Ectodermal cell (in vitro differentiated cells): ENCODE measurements at regions not wholly inside any gene's neighbourhood (a gene's known extent, or its start where the extent isn't known, plus 50 kb on each side); places are given as distances from the start of the nearest gene placed in this dataset.
"Not testable (repeated sequence)": the region's sequence is repeated elsewhere in the genome, so short reads cannot be mapped to it uniquely, and the experiment has no call there.

ENCODE experiments used
- H3K27ac ChIP-seq: 2 replicates; pipeline ENCODE4 v1.7.0; 2013; ENCODE audit warnings: mild to moderate bottlenecking, low read depth, low read length; ENCODE audit not compliant: insufficient read depth, poor library complexity, severe bottlenecking
- H3K27me3 ChIP-seq: 2 replicates; pipeline ENCODE4 v1.7.0; 2013; ENCODE audit warnings: mild to moderate bottlenecking, low read length; ENCODE audit not compliant: insufficient read depth, control insufficient read depth, poor library complexity, severe bottlenecking
- H3K36me3 ChIP-seq: one replicate; pipeline ENCODE4 v1.7.0; 2013; ENCODE audit warnings: low read length; ENCODE audit not compliant: control insufficient read depth, insufficient read depth
- H3K4me1 ChIP-seq: one replicate; pipeline ENCODE4 v1.7.0; 2013; ENCODE audit warnings: low read length; ENCODE audit not compliant: control insufficient read depth, insufficient read depth
- H3K4me3 ChIP-seq: 2 replicates; pipeline ENCODE4 v1.7.0; 2013; ENCODE audit warnings: low read depth, low read length, control low read depth; ENCODE audit not compliant: insufficient read depth
- H3K9me3 ChIP-seq: 2 replicates; pipeline ENCODE4 v1.7.0; 2013; ENCODE audit warnings: mild to moderate bottlenecking, low read length, moderate library complexity; ENCODE audit not compliant: control insufficient read depth
- WGBS, 2 experiments: methylation state at CpG; one replicate each; pipeline ENCODE4 v1.1.7; 2013; ENCODE audit warnings: missing lambda C conversion rate in 2 of 2; 5-methylcytosine and 5-hydroxymethylcytosine counted together

GRCh38 chr5:67544942-67545341 lies 348.3 kb upstream of the CD180 start:
- H3K27me3 ChIP-seq, H3K27ac ChIP-seq, H3K36me3 ChIP-seq, H3K4me3 ChIP-seq, H3K4me1 ChIP-seq, H3K9me3 ChIP-seq: not testable (repeated sequence)

GRCh38 chr5:67543720-67544270 lies 347.2 kb upstream of the CD180 start:
- Histone ChIP-seq H3K27ac (no peak overlapping the region), H3K36me3 (no peaks in the 10 kb centered on the region), H3K27me3 (no peaks in the 10 kb centered on the region), H3K4me3 (no peak overlapping the region), H3K9me3 (no peaks in the 10 kb centered on the region), H3K4me1 (no peaks in the 10 kb centered on the region)
- WGBS, 2 experiments: 83 to 86% methylated on average over 5 of the region's 5 CpGs

- H3K4me3 ChIP-seq: no peak overlapping the region
- H3K4me1 ChIP-seq: no peaks in the 10 kb centered on the region
- H3K27me3 ChIP-seq: no peaks in the 10 kb centered on the region
- WGBS, 2 experiments: 78 to 90% methylated on average over 3 of the region's 3 CpGs
- H3K36me3 ChIP-seq: no peaks in the 10 kb centered on the region
- no peak overlapping the region for H3K27ac ChIP-seq
- no peaks in the 10 kb centered on the region for H3K9me3 ChIP-seq
These were observed 345.9 kb upstream of the CD180 start for GRCh38 chr5:67542479-67542878.

GRCh38 chr5:67541875-67542274 lies 345.3 kb upstream of the CD180 start:
- H3K4me1 ChIP-seq: no peaks in the 10 kb centered on the region
- 100% methylated on average over 1 of the region's 1 CpG for WGBS, 2 experiments
- no peaks in the 10 kb centered on the region for H3K9me3 ChIP-seq
- H3K4me3 ChIP-seq: no peak overlapping the region
- no peaks in the 10 kb centered on the region for H3K36me3 ChIP-seq
- H3K27ac ChIP-seq: no peak overlapping the region
- H3K27me3 ChIP-seq: no peaks in the 10 kb centered on the region

- no peaks in the 10 kb centered on the region for H3K36me3 ChIP-seq
- no peaks in the 10 kb centered on the region for H3K9me3 ChIP-seq
- H3K27ac ChIP-seq: no peak overlapping the region
- H3K4me3 ChIP-seq: no peak overlapping the region
- no peaks in the 10 kb centered on the region for H3K27me3 ChIP-seq
- H3K4me1 ChIP-seq: no peaks in the 10 kb centered on the region
- 90 to 100% methylated on average over 2 of the region's 2 CpGs for WGBS, 2 experiments
These were observed 342.4 kb upstream of the CD180 start for GRCh38 chr5:67538855-67539506.

- 94% methylated on average over 5 of the region's 5 CpGs for WGBS, 2 experiments
- no peak overlapping the region for H3K27ac ChIP-seq
- no peaks in the 10 kb centered on the region for H3K9me3 ChIP-seq
- no peak overlapping the region for H3K4me3 ChIP-seq
- H3K36me3 ChIP-seq: no peaks in the 10 kb centered on the region
- H3K27me3 ChIP-seq: no peaks in the 10 kb centered on the region
- no peaks in the 10 kb centered on the region for H3K4me1 ChIP-seq
These were observed 341.0 kb upstream of the CD180 start for GRCh38 chr5:67537439-67538148.

- H3K9me3 ChIP-seq: no peaks in the 10 kb centered on the region
- H3K4me3 ChIP-seq: no peak overlapping the region
- no peaks in the 10 kb centered on the region for H3K36me3 ChIP-seq
- no peaks in the 10 kb centered on the region for H3K4me1 ChIP-seq
- H3K27me3 ChIP-seq: no peaks in the 10 kb centered on the region
- 97 to 99% methylated on average over 3 of the region's 3 CpGs for WGBS, 2 experiments
- no peak overlapping the region for H3K27ac ChIP-seq
These were observed 340.3 kb upstream of the CD180 start for GRCh38 chr5:67536866-67537265.

- Histone ChIP-seq H3K27me3 (no peaks in the 10 kb centered on the region), H3K27ac (no peak overlapping the region), H3K4me3 (no peak overlapping the region), H3K4me1 (no peaks in the 10 kb centered on the region), H3K36me3 (no peaks in the 10 kb centered on the region), H3K9me3 (peaks cover 3% of the 10 kb centered on the region)
- WGBS, 2 experiments: 87 to 90% methylated on average over 5 to 6 of the region's 6 CpGs
These were observed 334.1 kb upstream of the CD180 start for GRCh38 chr5:67530609-67531255.

- H3K27ac ChIP-seq: no peak overlapping the region
- WGBS, 2 experiments: 91 to 96% methylated on average over 3 of the region's 3 CpGs
- H3K4me3 ChIP-seq: no peak overlapping the region
- H3K36me3 ChIP-seq: no peaks in the 10 kb centered on the region
- H3K9me3 ChIP-seq: peaks cover 3% of the 10 kb centered on the region
- no peaks in the 10 kb centered on the region for H3K27me3 ChIP-seq
- H3K4me1 ChIP-seq: no peaks in the 10 kb centered on the region
These were observed 332.4 kb upstream of the CD180 start for GRCh38 chr5:67528953-67529352.

- Histone ChIP-seq H3K36me3 (no peaks in the 10 kb centered on the region), H3K4me3 (no peak overlapping the region), H3K9me3 (peaks cover 3% of the 10 kb centered on the region), H3K27ac (no peak overlapping the region), H3K4me1 (no peaks in the 10 kb centered on the region), H3K27me3 (no peaks in the 10 kb centered on the region)
- no CpG with 5 or more reads among the region's 2 CpGs for WGBS, 2 experiments
These were observed 330.2 kb upstream of the CD180 start for GRCh38 chr5:67526793-67527192.
